Upper lobe of left lung (tissue), 6 donors: ENCODE measurements at regions not wholly inside any gene's neighbourhood (a gene's known extent, or its start where the extent isn't known, plus 50 kb on each side); places are given as distances from the start of the nearest gene placed in this dataset.

Experiments used
- ATAC-seq, 2 donors: fragments of 200-7000 bp; cut with Tn5 transposase; one replicate each; pipeline ENCODE4 v1.9.1; 2022; ENCODE audit warnings: mild to moderate bottlenecking in 2 of 2, moderate library complexity in 2 of 2; ENCODE audit not compliant: low FRiP score in 2 of 2
- DNase-seq, 2 donors: peaks; one replicate each; pipeline ENCODE4 v3.0.0-alpha.2; 2019 to 2020
- H3K27ac ChIP-seq, 4 donors: fragments of 200-600 bp; sonication (generic); one replicate each; pipeline ENCODE4 v1.5.1; 2016 to 2019
- H3K27me3 ChIP-seq, 4 donors: fragments of 200-600 bp; sonication (generic); one replicate each; pipeline ENCODE4 v1.5.1; 2017 to 2019
- H3K36me3 ChIP-seq, 4 donors: fragments of 200-600 bp; sonication (generic); one replicate each; pipeline ENCODE4 v1.5.1; 2016 to 2019
- H3K4me1 ChIP-seq, 4 donors: fragments of 200-600 bp; sonication (generic); one replicate each; pipeline ENCODE4 v1.5.1; 2018 to 2019
- H3K4me3 ChIP-seq, 4 donors: fragments of 200-600 bp; sonication (generic); one replicate each; pipeline ENCODE4 v1.5.1; 2017 to 2019; ENCODE audit warnings: mild to moderate bottlenecking in 2 of 4, moderate library complexity in 1 of 4
- H3K9me3 ChIP-seq, 4 donors: fragments of 200-600 bp; sonication (generic); one replicate each; pipeline ENCODE4 v1.5.1; 2018 to 2019
- CTCF ChIP-seq, 6 experiments: fragments of 450-650 bp in 4 of 6; fragments of 200-600 bp in 2 of 6; sonication (generic) in 2 of 6; IDR thresholded peaks; one replicate each; pipeline ENCODE4 v1.5.1; 2016 to 2019; ENCODE audit warnings: antibody characterized with exemption in 6 of 6
- EP300 ChIP-seq, 4 donors: sonication (generic); formaldehyde crosslinking; IDR thresholded peaks; one replicate each; pipeline ENCODE4 v1.5.1; 2017; ENCODE audit warnings: antibody characterized with exemption in 4 of 4, control low read depth in 2 of 4
- POLR2A ChIP-seq, 4 donors: fragments of 450-650 bp; IDR thresholded peaks; one replicate each; pipeline ENCODE4 v1.5.1; 2016 to 2017; ENCODE audit warnings: antibody characterized with exemption in 4 of 4, mild to moderate bottlenecking in 2 of 4
- POLR2AphosphoS5 ChIP-seq, 2 donors: sonication (generic); formaldehyde crosslinking; IDR thresholded peaks; one replicate each; pipeline ENCODE4 v1.5.1; 2017; ENCODE audit warnings: antibody characterized with exemption in 2 of 2
- WGBS, 2 donors: methylation state at CpG; one replicate each; pipeline ENCODE4 v1.1.5; 2017 to 2018; 5-methylcytosine and 5-hydroxymethylcytosine counted together
- donor health status: DM: no; HTN: no; CAD: no; lungs with moderate emphysema.
- donor health status: DM: no; HTN: yes; CAD: no; lungs with severe emphysema.

DNA sequence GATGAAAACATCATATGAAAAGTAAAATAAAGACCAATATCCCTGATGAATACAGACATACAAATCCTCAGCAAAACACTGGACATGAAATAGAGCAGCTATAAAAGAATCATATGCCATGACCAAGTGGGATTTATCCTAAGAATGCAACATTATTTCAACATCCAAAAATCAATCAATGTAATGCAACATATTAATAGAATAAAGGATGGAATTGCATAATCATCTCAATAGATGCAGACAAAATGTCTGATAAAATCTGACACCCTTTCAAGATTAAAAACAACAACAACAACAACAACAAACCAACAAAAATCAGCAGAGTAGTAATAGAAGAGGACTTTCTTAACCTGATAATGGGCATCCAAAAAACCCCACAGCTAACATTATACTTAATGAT is 63.8 kb upstream of the IL1R1 start:
- H3K36me3 ChIP-seq: no peaks in the 10 kb centered on the region
- ATAC-seq (no peak), DNase-seq (no peak)
- peaks cover 17 to 24% (median 21%) of the 10 kb centered on the region in 4 donors for H3K4me1 ChIP-seq
- no peaks in the 10 kb centered on the region for H3K9me3 ChIP-seq
- no peak for TF ChIP-seq POLR2A (IDR thresholded peaks at IDR 0.05)
- TF ChIP-seq CTCF (IDR thresholded peaks at IDR 0.05): no peak
- no peak for TF ChIP-seq EP300 (IDR thresholded peaks at IDR 0.05)
- TF ChIP-seq POLR2AphosphoS5 (IDR thresholded peaks at IDR 0.05): no peak
- H3K4me3 ChIP-seq: no peak overlapping the region
- no peak overlapping the region for H3K27ac ChIP-seq
- H3K27me3 ChIP-seq: no peaks in the 10 kb centered on the region

GRCh38 chr2:102080451-102081242 is 61.9 kb upstream of the IL1R1 start:
- Histone ChIP-seq H3K4me3 (no peak overlapping the region), H3K4me1 (peaks cover 17 to 24% (median 21%) of the 10 kb centered on the region in 4 donors), H3K27ac (no peak overlapping the region), H3K36me3 (no peaks in the 10 kb centered on the region), H3K9me3 (no peaks in the 10 kb centered on the region), H3K27me3 (no peaks in the 10 kb centered on the region)
- 90 to 94% methylated on average over 6 of the region's 6 CpGs for WGBS, 2 donors
- TF ChIP-seq CTCF (IDR thresholded peaks at IDR 0.05) (no peak), EP300 (IDR thresholded peaks at IDR 0.05) (no peak), POLR2A (IDR thresholded peaks at IDR 0.05) (no peak), POLR2AphosphoS5 (IDR thresholded peaks at IDR 0.05) (no peak)
- ATAC-seq (no peak), DNase-seq (no peak)

DNA sequence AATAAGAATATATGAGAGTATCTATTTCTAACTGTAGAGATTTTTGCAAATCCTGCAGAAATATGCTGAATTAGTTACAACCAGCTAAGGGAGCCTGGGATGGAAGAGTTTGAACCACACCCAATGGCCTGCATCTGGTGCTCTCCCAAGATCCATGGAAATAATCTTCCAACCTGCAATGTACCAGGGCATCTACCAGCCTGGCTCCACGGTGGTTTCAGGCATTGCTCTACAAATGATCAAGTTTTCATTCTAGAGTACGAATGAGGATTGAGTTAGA is 61.4 kb upstream of the IL1R1 start:
- H3K27ac ChIP-seq: peak overlapping the region in 2 of 4 donors; percentile 12 to 72
- no peak for ATAC-seq
- no peaks in the 10 kb centered on the region for H3K27me3 ChIP-seq
- H3K4me3 ChIP-seq: no peak overlapping the region
- DNase-seq: no peak
- peaks cover 17 to 24% (median 21%) of the 10 kb centered on the region in 4 donors for H3K4me1 ChIP-seq
- 53 to 58% methylated on average over 2 of the region's 2 CpGs for WGBS, 2 donors
- TF ChIP-seq POLR2AphosphoS5 (IDR thresholded peaks at IDR 0.05) (no peak), CTCF (IDR thresholded peaks at IDR 0.05) (no peak), EP300 (IDR thresholded peaks at IDR 0.05) (no peak), POLR2A (IDR thresholded peaks at IDR 0.05) (no peak)
- H3K9me3 ChIP-seq: no peaks in the 10 kb centered on the region
- no peaks in the 10 kb centered on the region for H3K36me3 ChIP-seq

DNA sequence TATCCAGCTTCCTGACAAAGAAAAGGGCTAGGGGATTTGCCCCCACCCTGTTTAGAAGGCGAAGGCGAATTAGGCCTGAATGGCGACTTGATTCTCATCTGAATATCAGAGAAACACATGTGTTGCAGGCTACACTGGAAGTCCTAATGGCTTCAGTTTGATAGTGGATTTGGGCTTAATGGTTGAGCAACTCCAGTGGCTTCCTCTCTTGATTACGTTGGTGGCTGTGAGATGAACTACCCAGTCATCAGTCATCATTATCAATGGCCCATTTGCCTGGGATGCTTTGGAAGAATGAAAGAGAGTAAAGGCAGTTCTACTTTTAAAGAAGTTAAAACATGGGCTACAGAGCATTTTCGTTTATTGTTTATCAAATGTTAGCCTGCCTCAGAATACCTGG is 60.9 kb upstream of the IL1R1 start:
- ATAC-seq: peak in 1 of 2 donors; percentile 16
- no peak for TF ChIP-seq CTCF (IDR thresholded peaks at IDR 0.05)
- Histone ChIP-seq H3K4me1 (peaks cover 17 to 24% (median 21%) of the 10 kb centered on the region in 4 donors), H3K4me3 (no peak overlapping the region), H3K9me3 (no peaks in the 10 kb centered on the region), H3K36me3 (no peaks in the 10 kb centered on the region), H3K27me3 (no peaks in the 10 kb centered on the region), H3K27ac (peak overlapping the region in 3 of 4 donors; percentile 72 to 81 (median 79))
- WGBS, 2 donors: 77 to 84% methylated on average over 5 of the region's 5 CpGs
- DNase-seq: no peak
